ENCODE measurements at regions not wholly inside any gene's neighbourhood (a gene's known extent, or its start where the extent isn't known, plus 50 kb on each side); places are given as distances from the start of the nearest gene placed in this dataset.

DNA sequence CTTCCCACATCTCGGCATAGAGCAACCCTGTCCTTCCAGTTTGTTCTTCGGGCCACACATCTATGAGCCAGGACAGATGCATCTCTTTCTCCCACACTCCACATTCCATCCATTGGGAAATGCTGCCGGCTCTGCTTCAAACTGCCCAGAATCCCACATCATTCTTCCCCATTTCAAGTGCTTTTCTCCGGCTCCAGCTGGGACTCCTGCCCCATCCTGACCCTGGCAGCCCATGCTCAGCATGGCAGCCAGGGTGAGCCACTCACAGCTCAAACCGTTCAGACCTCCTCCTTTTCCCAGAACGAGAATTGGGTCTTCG is 132.8 kb upstream of the SDK2 start:
- TF ChIP-seq, protein P1, sequence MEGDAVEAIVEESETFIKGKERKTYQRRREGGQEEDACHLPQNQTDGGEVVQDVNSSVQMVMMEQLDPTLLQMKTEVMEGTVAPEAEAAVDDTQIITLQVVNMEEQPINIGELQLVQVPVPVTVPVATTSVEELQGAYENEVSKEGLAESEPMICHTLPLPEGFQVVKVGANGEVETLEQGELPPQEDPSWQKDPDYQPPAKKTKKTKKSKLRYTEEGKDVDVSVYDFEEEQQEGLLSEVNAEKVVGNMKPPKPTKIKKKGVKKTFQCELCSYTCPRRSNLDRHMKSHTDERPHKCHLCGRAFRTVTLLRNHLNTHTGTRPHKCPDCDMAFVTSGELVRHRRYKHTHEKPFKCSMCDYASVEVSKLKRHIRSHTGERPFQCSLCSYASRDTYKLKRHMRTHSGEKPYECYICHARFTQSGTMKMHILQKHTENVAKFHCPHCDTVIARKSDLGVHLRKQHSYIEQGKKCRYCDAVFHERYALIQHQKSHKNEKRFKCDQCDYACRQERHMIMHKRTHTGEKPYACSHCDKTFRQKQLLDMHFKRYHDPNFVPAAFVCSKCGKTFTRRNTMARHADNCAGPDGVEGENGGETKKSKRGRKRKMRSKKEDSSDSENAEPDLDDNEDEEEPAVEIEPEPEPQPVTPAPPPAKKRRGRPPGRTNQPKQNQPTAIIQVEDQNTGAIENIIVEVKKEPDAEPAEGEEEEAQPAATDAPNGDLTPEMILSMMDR (IDR thresholded peaks at IDR 0.05), result no peak
- TF ChIP-seq POLR2A (IDR thresholded peaks at IDR 0.05) (no peak), EP300 (IDR thresholded peaks at IDR 0.05) (no peak)

All from tibial nerve (tissue), 4 donors.